Keratinocyte (primary cell): ENCODE measurements at regions not wholly inside any gene's neighbourhood (a gene's known extent, or its start where the extent isn't known, plus 50 kb on each side); places are given as distances from the start of the nearest gene placed in this dataset.

ENCODE experiments used
- EZH2 ChIP-seq: IDR thresholded peaks from one replicate; pipeline ENCODE4 v1.6.1; 2012; ENCODE audit warnings: inconsistent platforms, mild to moderate bottlenecking, low read length, moderate library complexity
- TF ChIP-seq, protein P1 (sequence below), 3 experiments: IDR thresholded peaks in 1 of 3; conservative IDR thresholded peaks in 1 of 3; optimal IDR thresholded peaks in 1 of 3; 2 replicates in 2 of 3; 3 replicates in 1 of 3; pipeline versions ENCODE3 to v1.5.1; 2011; ENCODE audit warnings: low read length in 3 of 3, mild to moderate bottlenecking in 3 of 3, moderate library complexity in 2 of 3, control low read depth in 1 of 3, inconsistent platforms in 1 of 3; ENCODE audit not compliant: insufficient read depth in 2 of 3; ENCODE audit errors: extremely low read depth in 1 of 3

GRCh38 chr19:30289336-30289735 lies 82.8 kb upstream of the ZNF536 start:
- TF ChIP-seq, protein P1, sequence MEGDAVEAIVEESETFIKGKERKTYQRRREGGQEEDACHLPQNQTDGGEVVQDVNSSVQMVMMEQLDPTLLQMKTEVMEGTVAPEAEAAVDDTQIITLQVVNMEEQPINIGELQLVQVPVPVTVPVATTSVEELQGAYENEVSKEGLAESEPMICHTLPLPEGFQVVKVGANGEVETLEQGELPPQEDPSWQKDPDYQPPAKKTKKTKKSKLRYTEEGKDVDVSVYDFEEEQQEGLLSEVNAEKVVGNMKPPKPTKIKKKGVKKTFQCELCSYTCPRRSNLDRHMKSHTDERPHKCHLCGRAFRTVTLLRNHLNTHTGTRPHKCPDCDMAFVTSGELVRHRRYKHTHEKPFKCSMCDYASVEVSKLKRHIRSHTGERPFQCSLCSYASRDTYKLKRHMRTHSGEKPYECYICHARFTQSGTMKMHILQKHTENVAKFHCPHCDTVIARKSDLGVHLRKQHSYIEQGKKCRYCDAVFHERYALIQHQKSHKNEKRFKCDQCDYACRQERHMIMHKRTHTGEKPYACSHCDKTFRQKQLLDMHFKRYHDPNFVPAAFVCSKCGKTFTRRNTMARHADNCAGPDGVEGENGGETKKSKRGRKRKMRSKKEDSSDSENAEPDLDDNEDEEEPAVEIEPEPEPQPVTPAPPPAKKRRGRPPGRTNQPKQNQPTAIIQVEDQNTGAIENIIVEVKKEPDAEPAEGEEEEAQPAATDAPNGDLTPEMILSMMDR (optimal IDR thresholded peaks at IDR 0.05 in 1 of 3, IDR thresholded peaks at IDR 0.05 in 1 of 3, conservative IDR thresholded peaks at IDR 0.05 in 1 of 3; ENCODE audit: extremely low read depth in 1 of 3, insufficient read depth in 2 of 3, low read length in 3 of 3), result no peak
- TF ChIP-seq EZH2, result no peak
